Fibroblast of pulmonary artery (primary cell): ENCODE measurements at regions not wholly inside any gene's neighbourhood (a gene's known extent, or its start where the extent isn't known, plus 50 kb on each side); places are given as distances from the start of the nearest gene placed in this dataset.

ENCODE experiments used
- DNase-seq: peaks from one replicate; pipeline ENCODE4 v3.0.0-alpha.2; 2010; ENCODE audit warnings: low read depth
- H3K4me3 ChIP-seq: replicated peaks from 2 replicates; pipeline ENCODE4 v1.5.1; 2011; ENCODE audit warnings: low read depth, mild to moderate bottlenecking, control low read depth, low read length, moderate library complexity
- TF ChIP-seq, protein P1 (sequence below): IDR thresholded peaks from 2 replicates; pipeline ENCODE4 v1.5.1; 2011; ENCODE audit warnings: mild to moderate bottlenecking, control low read depth, low read length, inconsistent platforms; ENCODE audit errors: missing control alignments

DNA sequence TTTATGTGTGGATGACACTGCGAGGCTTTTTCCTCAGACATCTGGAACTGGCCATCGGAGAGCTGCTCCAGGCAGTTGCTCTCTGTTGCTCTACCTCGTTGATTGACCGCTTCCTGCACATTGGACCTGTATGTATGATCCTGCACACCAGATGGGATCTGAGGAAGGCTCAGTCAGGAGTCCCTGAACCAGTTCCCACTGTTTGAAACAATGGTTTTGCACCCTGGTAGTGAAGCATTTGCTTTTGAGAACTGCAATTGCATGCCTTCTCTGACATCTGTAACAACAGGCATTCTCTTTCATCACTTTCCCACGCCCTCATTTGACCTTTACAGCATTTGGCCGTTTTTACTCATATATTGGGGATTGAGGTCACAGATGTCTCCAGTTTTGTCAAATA lies 61.1 kb upstream of the NPAS1 start:
- peak; percentile 81 for DNase-seq
- TF ChIP-seq, protein P1, sequence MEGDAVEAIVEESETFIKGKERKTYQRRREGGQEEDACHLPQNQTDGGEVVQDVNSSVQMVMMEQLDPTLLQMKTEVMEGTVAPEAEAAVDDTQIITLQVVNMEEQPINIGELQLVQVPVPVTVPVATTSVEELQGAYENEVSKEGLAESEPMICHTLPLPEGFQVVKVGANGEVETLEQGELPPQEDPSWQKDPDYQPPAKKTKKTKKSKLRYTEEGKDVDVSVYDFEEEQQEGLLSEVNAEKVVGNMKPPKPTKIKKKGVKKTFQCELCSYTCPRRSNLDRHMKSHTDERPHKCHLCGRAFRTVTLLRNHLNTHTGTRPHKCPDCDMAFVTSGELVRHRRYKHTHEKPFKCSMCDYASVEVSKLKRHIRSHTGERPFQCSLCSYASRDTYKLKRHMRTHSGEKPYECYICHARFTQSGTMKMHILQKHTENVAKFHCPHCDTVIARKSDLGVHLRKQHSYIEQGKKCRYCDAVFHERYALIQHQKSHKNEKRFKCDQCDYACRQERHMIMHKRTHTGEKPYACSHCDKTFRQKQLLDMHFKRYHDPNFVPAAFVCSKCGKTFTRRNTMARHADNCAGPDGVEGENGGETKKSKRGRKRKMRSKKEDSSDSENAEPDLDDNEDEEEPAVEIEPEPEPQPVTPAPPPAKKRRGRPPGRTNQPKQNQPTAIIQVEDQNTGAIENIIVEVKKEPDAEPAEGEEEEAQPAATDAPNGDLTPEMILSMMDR = no peak
- no peak overlapping the region for H3K4me3 ChIP-seq

- H3K4me3 ChIP-seq = no peak overlapping the region
- TF ChIP-seq, protein P1 = no peak
- DNase-seq = no peak
Measured at GRCh38 chr19:46959894-46960556, 59.6 kb upstream of the NPAS1 start.

- TF ChIP-seq, protein P1 = no peak
- DNase-seq = no peak
- no peak overlapping the region for H3K4me3 ChIP-seq
Measured at GRCh38 chr19:46962030-46962570, 57.5 kb upstream of the NPAS1 start.

DNA sequence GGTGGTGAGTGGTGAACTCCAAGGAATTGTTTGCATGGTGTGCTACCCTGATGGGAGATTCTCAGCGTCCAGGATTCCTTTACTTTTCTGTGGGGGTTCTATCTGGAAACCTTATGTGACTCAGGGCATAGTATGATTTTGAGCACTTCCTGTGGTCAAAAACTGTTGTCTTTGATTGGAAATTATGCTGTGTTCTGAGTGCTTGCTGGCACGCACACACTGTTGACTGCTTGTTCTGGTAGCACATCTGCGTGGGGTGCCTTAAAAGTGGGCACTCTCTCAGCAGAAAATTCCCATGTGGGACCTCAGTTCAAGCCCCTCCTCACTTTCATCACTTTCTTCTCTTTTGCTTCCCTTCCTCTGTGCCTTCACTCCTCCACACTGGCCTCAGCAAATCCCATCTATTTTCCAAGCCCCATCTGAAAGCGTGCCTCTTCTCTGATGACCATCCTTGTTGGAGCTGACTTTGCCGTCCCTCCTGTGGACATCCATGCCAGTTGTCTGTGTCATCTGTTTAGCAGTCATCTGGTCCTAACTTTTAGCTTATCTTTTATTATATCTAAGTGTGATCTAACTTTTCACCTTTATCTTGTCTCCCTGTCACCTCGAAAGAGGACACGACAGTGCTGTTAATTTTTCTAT lies 56.4 kb upstream of the NPAS1 start:
- TF ChIP-seq, protein P1 = no peak
- H3K4me3 ChIP-seq = no peak overlapping the region
- peak; percentile 98 for DNase-seq

DNA sequence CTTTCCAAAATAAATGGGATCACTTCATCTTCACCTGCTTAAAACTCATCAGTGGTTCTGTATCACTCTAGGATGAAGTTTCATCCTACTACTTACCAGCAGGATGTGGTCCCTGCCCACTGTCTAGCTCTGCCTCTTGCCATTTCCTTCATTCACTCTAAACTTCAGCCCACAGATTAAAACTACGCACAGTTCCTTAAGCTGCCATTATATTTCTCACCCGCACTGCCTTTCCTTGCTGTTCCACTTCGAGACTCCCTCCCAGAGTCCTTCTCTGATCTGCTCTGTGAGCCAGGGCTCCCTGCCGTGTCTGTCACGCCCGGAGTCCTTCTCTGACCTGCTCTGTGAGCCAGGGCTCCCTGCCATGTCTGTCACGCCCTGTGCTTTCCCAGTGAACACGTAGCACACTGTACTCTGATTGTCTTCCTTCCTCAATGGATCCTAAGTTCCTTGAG lies 52.0 kb upstream of the NPAS1 start:
- TF ChIP-seq, protein P1 = no peak
- H3K4me3 ChIP-seq = no peak overlapping the region
- DNase-seq = no peak
